22Rv1 (cell line): ENCODE measurements at regions not wholly inside any gene's neighbourhood (a gene's known extent, or its start where the extent isn't known, plus 50 kb on each side); places are given as distances from the start of the nearest gene placed in this dataset.

Experiments
- ZFX ChIP-seq: fragments of 450-650 bp; IDR thresholded peaks from 2 replicates; pipeline ENCODE4 v1.6.1; 2017; ENCODE audit warnings: antibody characterized with exemption, borderline replicate concordance
- TF ChIP-seq, protein P1 (sequence below): fragments of 450-650 bp; IDR thresholded peaks from 2 replicates; pipeline ENCODE4 v1.5.1; 2017; ENCODE audit warnings: mild to moderate bottlenecking

DNA sequence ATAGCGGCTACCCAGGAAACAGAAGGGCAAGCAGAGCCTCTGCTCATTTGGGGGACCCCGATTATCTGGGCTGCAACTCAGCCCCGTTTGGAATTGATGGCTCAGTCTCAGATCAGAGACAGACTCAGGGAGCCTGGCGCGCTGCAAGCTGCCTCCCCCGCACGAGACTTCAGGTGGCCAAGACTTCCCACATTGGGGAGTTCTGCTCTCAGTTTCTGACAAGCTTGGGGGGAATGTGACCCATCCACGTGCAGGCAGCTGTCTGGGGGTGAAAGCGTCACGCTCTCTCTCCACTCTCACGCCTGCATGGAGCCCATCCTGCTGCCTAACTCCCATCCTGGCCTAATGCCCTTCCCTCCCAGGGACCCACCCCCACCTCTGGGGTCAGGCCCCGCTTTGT lies 157.6 kb upstream of the GSE1 start:
- TF ChIP-seq, protein P1, sequence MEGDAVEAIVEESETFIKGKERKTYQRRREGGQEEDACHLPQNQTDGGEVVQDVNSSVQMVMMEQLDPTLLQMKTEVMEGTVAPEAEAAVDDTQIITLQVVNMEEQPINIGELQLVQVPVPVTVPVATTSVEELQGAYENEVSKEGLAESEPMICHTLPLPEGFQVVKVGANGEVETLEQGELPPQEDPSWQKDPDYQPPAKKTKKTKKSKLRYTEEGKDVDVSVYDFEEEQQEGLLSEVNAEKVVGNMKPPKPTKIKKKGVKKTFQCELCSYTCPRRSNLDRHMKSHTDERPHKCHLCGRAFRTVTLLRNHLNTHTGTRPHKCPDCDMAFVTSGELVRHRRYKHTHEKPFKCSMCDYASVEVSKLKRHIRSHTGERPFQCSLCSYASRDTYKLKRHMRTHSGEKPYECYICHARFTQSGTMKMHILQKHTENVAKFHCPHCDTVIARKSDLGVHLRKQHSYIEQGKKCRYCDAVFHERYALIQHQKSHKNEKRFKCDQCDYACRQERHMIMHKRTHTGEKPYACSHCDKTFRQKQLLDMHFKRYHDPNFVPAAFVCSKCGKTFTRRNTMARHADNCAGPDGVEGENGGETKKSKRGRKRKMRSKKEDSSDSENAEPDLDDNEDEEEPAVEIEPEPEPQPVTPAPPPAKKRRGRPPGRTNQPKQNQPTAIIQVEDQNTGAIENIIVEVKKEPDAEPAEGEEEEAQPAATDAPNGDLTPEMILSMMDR, result no peak
- TF ChIP-seq ZFX, result no peak
